OCI-LY7 (cell line): ENCODE measurements at regions not wholly inside any gene's neighbourhood (a gene's known extent, or its start where the extent isn't known, plus 50 kb on each side); places are given as distances from the start of the nearest gene placed in this dataset.

Experiments
- BruUV-seq: library from RNA; stranded (reverse); fragments of 400-500 nt; replicated peaks from 2 replicates; lab custom pipeline; 2021; lab: Mats Ljungman, UMichigan
- CTCF ChIA-PET: fragments of 300-600 bp; sonication (Branson Sonifier 250); formaldehyde crosslinking; loops from one replicate; lab custom pipeline; 2022; ENCODE audit warnings: antibody characterized with exemption; ENCODE audit not compliant: unreplicated experiment; lab: Charles Lee
- POLR2A ChIA-PET: fragments of 300-600 bp; sonication (Branson Sonifier 250); formaldehyde crosslinking; loops from one replicate; lab custom pipeline; 2022; ENCODE audit warnings: antibody characterized with exemption; lab: Charles Lee
- DNase-seq: peaks from one replicate; pipeline ENCODE4 v3.0.0-alpha.2; 2015; ENCODE audit warnings: low spot score
- H2AFZ ChIP-seq: fragments of 200-600 bp; sonication (generic), shearing (Covaris generic); 2 replicates; pipeline ENCODE4 v1.6.1; 2014; ENCODE audit warnings: mild to moderate bottlenecking, antibody characterized with exemption, low read length, moderate library complexity
- H3K27ac ChIP-seq: fragments of 200-600 bp; sonication (generic); 2 replicates; pipeline ENCODE4 v1.5.1; 2014; ENCODE audit warnings: mixed run types, low read depth, mild to moderate bottlenecking, moderate library complexity, low read length, inconsistent platforms; ENCODE audit not compliant: poor library complexity, severe bottlenecking
- H3K36me3 ChIP-seq: fragments of 200-600 bp; sonication (generic); 2 replicates; pipeline ENCODE4 v1.6.1; 2014; ENCODE audit warnings: mild to moderate bottlenecking, antibody characterized with exemption, low read length, moderate library complexity, mixed read lengths; ENCODE audit not compliant: insufficient read depth
- H3K4me1 ChIP-seq: fragments of 200-600 bp; sonication (generic); 2 replicates; pipeline ENCODE4 v1.5.1; 2014; ENCODE audit warnings: mild to moderate bottlenecking, low read length; ENCODE audit not compliant: insufficient read depth, poor library complexity, severe bottlenecking
- H3K4me2 ChIP-seq: fragments of 200-600 bp; sonication (generic); 2 replicates; pipeline ENCODE4 v1.6.1; 2014; ENCODE audit warnings: mild to moderate bottlenecking, low read length
- H3K4me3 ChIP-seq: fragments of 200-600 bp; sonication (generic); 2 replicates; pipeline ENCODE4 v1.5.1; 2014; ENCODE audit warnings: mild to moderate bottlenecking, low read depth, low read length; ENCODE audit not compliant: poor library complexity, severe bottlenecking
- H3K79me2 ChIP-seq: fragments of 200-600 bp; sonication (generic); 2 replicates; pipeline ENCODE4 v1.6.1; 2016; ENCODE audit warnings: low read depth, mild to moderate bottlenecking, low read length, moderate library complexity, mixed read lengths; ENCODE audit not compliant: insufficient read depth
- H3K9me2 ChIP-seq: fragments of 200-600 bp; sonication (generic); 2 replicates; pipeline ENCODE4 v1.6.1; 2016; ENCODE audit warnings: mild to moderate bottlenecking, low read length, mixed read lengths; ENCODE audit not compliant: insufficient read depth
- H3K9me3 ChIP-seq: fragments of 200-600 bp; sonication (generic); 2 replicates; pipeline ENCODE4 v1.6.1; 2014; ENCODE audit warnings: mild to moderate bottlenecking, mixed run types, low read length, mixed read lengths
- H4K20me1 ChIP-seq: fragments of 200-600 bp; sonication (generic); 2 replicates; pipeline ENCODE4 v1.6.1; 2014; ENCODE audit warnings: mild to moderate bottlenecking, antibody characterized with exemption, low read length, moderate library complexity, mixed read lengths; ENCODE audit not compliant: insufficient read depth
- CTCF ChIP-seq: fragments of 200-600 bp; sonication (generic); conservative IDR thresholded peaks from 2 replicates; pipeline ENCODE4 v1.5.1; 2014; ENCODE audit warnings: mild to moderate bottlenecking, antibody characterized with exemption, low read length, moderate library complexity, mixed read lengths
- EZH2phosphoT487 ChIP-seq: fragments of 200-600 bp; sonication (generic); IDR thresholded peaks from 2 replicates; pipeline ENCODE4 v1.6.1; 2018; ENCODE audit warnings: low read depth, borderline replicate concordance, mild to moderate bottlenecking, mixed run types, antibody characterized with exemption, low read length, moderate library complexity, mixed read lengths
- intact Hi-C: fragments of 100-400 bp; cut with micrococcal nuclease; formaldehyde crosslinking; loops from one replicate; pipeline ENCODE4 v1.10.0; 2022; ENCODE audit not compliant: unreplicated experiment

GRCh38 chr6:145372671-145373151 is 362.6 kb downstream of the EPM2A start:
- Histone ChIP-seq H3K9me2 (no peaks in the 10 kb centered on the region), H3K79me2 (no peaks in the 10 kb centered on the region), H3K4me2 (peak overlapping the region; percentile 44; the same call in 1 of the 2 replicates), H3K9me3 (no peaks in the 10 kb centered on the region), H3K4me1 (no peaks in the 10 kb centered on the region), H3K36me3 (no peaks in the 10 kb centered on the region), H3K27ac (no peak overlapping the region), H4K20me1 (no peaks in the 10 kb centered on the region), H2AFZ (peak overlapping the region; percentile 23; the same call in 1 of the 2 replicates), H3K4me3 (peak overlapping the region; percentile 30)
- intact Hi-C loops: no loop called here
- no TSS peak for BruUV-seq
- ChIA-PET POLR2A (interaction anchor here (0.6 to 0.7 kb wide), 3 partner anchors 25 to 1406 kb away, joined by 3 to 8 read pairs (median 3); no protein-coding TSS in a partner anchor), CTCF (no interaction called here)
- no peak for TF ChIP-seq CTCF
- no peak for TF ChIP-seq EZH2phosphoT487
- peak; percentile 20 for DNase-seq

GRCh38 chr6:145373826-145374225 is 361.5 kb downstream of the EPM2A start:
- H3K9me3 ChIP-seq: no peaks in the 10 kb centered on the region
- H4K20me1 ChIP-seq: no peaks in the 10 kb centered on the region
- TF ChIP-seq EZH2phosphoT487 (no peak), CTCF (no peak)
- no peaks in the 10 kb centered on the region for H3K36me3 ChIP-seq
- H3K4me1 ChIP-seq: no peaks in the 10 kb centered on the region
- ChIA-PET POLR2A (interaction anchor here (0.8 kb wide), 1 partner anchor 11 kb away, joined by 5 read pairs; no protein-coding TSS in a partner anchor), CTCF (no interaction called here)
- peak overlapping the region; percentile 23; the same call in 1 of the 2 replicates for H2AFZ ChIP-seq
- H3K79me2 ChIP-seq: no peaks in the 10 kb centered on the region
- DNase-seq: no peak
- no TSS peak for BruUV-seq
- intact Hi-C loops: no loop called here
- H3K27ac ChIP-seq: no peak overlapping the region
- H3K4me3 ChIP-seq: no peak overlapping the region
- no peak overlapping the region for H3K4me2 ChIP-seq
- no peaks in the 10 kb centered on the region for H3K9me2 ChIP-seq

GRCh38 chr6:145374570-145374969 is 360.8 kb downstream of the EPM2A start:
- Histone ChIP-seq H3K36me3 (no peaks in the 10 kb centered on the region), H4K20me1 (no peaks in the 10 kb centered on the region), H3K9me3 (no peaks in the 10 kb centered on the region), H3K4me3 (no peak overlapping the region), H3K4me2 (no peak overlapping the region), H2AFZ (no peak overlapping the region), H3K4me1 (no peaks in the 10 kb centered on the region), H3K79me2 (no peaks in the 10 kb centered on the region), H3K9me2 (no peaks in the 10 kb centered on the region), H3K27ac (no peak overlapping the region)
- TF ChIP-seq EZH2phosphoT487 (no peak), CTCF (no peak)
- ChIA-PET CTCF (no interaction called here), POLR2A (no interaction called here)
- DNase-seq: no peak
- intact Hi-C loops: no loop called here
- BruUV-seq: no TSS peak
